HL-60 (cell line): ENCODE measurements at regions not wholly inside any gene's neighbourhood (a gene's known extent, or its start where the extent isn't known, plus 50 kb on each side); places are given as distances from the start of the nearest gene placed in this dataset.

Experiments
- DNase-seq, 2 experiments: peaks; one replicate each; pipeline ENCODE4 v3.0.0-alpha.2; 2010 to 2020; ENCODE audit warnings: low read depth in 1 of 2, low spot score in 1 of 2
- H3K27ac ChIP-seq: fragments of 250-450 bp; sonication (Bioruptor Pico); replicated peaks from 2 replicates; pipeline ENCODE4 v1.5.1; 2020; ENCODE audit warnings: mild to moderate bottlenecking, moderate library complexity
- H3K27me3 ChIP-seq: fragments of 250-450 bp; sonication (Bioruptor Pico); 2 replicates; pipeline ENCODE4 v1.5.1; 2021; ENCODE audit warnings: mild to moderate bottlenecking, moderate library complexity; ENCODE audit not compliant: insufficient read depth, poor library complexity, severe bottlenecking
- H3K4me3 ChIP-seq: replicated peaks from 2 replicates; pipeline ENCODE4 v1.5.1; 2011; ENCODE audit warnings: mild to moderate bottlenecking, control low read depth, low read length; ENCODE audit not compliant: insufficient read depth
- GABPA ChIP-seq: IDR thresholded peaks from 2 replicates; pipeline ENCODE4 v1.6.1; 2012; ENCODE audit warnings: low read depth
- POLR2AphosphoS5 ChIP-seq: IDR thresholded peaks from 2 replicates; pipeline ENCODE4 v1.6.1; 2012; ENCODE audit warnings: low read depth
- SPI1 ChIP-seq: IDR thresholded peaks from 2 replicates; pipeline ENCODE4 v1.6.1; 2012; ENCODE audit warnings: low read depth, mild to moderate bottlenecking, borderline replicate concordance
- TF ChIP-seq, protein P1 (sequence below): IDR thresholded peaks from one replicate; pipeline ENCODE4 v1.5.1; 2011; ENCODE audit warnings: low read length, control low read depth, inconsistent platforms; ENCODE audit not compliant: insufficient read depth
- TF ChIP-seq, protein P2 (sequence below): IDR thresholded peaks from 2 replicates; pipeline ENCODE4 v1.6.1; 2012; ENCODE audit warnings: low read depth; ENCODE audit not compliant: insufficient replicate concordance

DNA sequence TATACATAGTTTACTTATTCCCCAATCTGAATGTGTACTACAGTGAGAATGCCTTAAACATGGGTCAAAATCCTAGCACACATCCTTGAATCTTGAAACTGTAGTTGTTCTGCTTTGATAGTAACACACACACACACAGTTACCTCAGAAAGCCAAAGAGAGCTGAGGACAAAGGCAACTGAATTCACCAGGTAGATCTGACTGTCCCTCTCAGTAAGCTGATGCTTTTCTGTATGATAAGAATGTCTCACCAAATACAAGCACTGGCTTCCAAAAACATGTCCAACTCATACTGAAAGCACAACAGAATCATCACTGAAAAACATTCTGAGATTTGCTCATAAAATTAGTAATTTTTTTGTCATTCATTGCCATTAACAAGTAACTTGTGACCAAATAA is 104.3 kb upstream of the DYNLRB2 start:
- Histone ChIP-seq H3K27me3 (no peaks in the 10 kb centered on the region), H3K4me3 (no peak overlapping the region), H3K27ac (no peak overlapping the region)
- TF ChIP-seq POLR2AphosphoS5 (no peak), GABPA (no peak), SPI1 (no peak)
- TF ChIP-seq, protein P1, sequence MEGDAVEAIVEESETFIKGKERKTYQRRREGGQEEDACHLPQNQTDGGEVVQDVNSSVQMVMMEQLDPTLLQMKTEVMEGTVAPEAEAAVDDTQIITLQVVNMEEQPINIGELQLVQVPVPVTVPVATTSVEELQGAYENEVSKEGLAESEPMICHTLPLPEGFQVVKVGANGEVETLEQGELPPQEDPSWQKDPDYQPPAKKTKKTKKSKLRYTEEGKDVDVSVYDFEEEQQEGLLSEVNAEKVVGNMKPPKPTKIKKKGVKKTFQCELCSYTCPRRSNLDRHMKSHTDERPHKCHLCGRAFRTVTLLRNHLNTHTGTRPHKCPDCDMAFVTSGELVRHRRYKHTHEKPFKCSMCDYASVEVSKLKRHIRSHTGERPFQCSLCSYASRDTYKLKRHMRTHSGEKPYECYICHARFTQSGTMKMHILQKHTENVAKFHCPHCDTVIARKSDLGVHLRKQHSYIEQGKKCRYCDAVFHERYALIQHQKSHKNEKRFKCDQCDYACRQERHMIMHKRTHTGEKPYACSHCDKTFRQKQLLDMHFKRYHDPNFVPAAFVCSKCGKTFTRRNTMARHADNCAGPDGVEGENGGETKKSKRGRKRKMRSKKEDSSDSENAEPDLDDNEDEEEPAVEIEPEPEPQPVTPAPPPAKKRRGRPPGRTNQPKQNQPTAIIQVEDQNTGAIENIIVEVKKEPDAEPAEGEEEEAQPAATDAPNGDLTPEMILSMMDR = no peak
- TF ChIP-seq, protein P2, sequence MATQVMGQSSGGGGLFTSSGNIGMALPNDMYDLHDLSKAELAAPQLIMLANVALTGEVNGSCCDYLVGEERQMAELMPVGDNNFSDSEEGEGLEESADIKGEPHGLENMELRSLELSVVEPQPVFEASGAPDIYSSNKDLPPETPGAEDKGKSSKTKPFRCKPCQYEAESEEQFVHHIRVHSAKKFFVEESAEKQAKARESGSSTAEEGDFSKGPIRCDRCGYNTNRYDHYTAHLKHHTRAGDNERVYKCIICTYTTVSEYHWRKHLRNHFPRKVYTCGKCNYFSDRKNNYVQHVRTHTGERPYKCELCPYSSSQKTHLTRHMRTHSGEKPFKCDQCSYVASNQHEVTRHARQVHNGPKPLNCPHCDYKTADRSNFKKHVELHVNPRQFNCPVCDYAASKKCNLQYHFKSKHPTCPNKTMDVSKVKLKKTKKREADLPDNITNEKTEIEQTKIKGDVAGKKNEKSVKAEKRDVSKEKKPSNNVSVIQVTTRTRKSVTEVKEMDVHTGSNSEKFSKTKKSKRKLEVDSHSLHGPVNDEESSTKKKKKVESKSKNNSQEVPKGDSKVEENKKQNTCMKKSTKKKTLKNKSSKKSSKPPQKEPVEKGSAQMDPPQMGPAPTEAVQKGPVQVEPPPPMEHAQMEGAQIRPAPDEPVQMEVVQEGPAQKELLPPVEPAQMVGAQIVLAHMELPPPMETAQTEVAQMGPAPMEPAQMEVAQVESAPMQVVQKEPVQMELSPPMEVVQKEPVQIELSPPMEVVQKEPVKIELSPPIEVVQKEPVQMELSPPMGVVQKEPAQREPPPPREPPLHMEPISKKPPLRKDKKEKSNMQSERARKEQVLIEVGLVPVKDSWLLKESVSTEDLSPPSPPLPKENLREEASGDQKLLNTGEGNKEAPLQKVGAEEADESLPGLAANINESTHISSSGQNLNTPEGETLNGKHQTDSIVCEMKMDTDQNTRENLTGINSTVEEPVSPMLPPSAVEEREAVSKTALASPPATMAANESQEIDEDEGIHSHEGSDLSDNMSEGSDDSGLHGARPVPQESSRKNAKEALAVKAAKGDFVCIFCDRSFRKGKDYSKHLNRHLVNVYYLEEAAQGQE = no peak
- no peak for DNase-seq

DNA sequence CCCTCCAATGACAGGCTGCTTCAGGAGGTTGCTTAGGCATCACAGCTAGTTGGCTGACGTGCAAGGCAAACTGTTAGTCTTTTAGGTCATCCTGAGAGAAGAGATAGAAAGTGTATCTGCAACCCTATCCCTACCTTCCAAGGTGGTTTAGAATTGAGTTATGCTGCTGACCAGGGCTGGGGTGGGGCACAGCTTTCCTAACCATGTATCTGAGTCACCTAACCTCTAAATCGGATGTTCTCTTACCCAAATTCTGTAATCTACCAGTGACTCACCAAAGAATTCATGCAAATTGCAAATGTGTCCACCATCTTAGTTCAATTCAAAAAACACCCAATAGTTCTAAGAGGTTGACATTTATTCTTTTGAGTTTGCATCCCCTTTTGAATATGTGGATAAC is 107.2 kb upstream of the DYNLRB2 start:
- DNase-seq = no peak

DNA sequence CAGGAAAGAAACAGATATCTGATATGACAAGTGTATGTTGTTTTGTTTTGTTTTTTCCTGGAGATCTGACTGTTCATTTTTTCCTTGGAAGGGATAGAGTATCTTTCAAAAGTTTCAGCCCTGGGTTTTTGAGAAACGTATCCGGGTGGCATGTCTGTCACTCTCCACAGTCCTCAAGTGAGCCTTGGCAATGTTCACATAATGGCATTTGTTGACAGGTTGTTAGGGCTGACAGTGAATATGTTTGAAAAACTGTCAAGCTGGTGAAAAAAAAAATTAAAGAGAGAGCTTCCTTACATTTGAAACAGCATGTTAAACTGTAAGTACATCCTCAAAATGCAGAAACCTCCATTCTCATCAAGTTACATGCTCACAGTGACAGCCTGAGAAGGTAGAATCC is 113.0 kb upstream of the DYNLRB2 start:
- no peak overlapping the region for H3K27ac ChIP-seq
- no peaks in the 10 kb centered on the region for H3K27me3 ChIP-seq
- no peak for DNase-seq
- TF ChIP-seq POLR2AphosphoS5 = no peak
- no peak for TF ChIP-seq SPI1
- no peak for TF ChIP-seq GABPA
- TF ChIP-seq, protein P1 = no peak
- TF ChIP-seq, protein P2 = no peak
- no peak overlapping the region for H3K4me3 ChIP-seq

More for the DNA sequence above, 107.2 kb upstream of the DYNLRB2 start:
- H3K27ac ChIP-seq = no peak overlapping the region
- TF ChIP-seq, protein P2 = no peak
- TF ChIP-seq, protein P1 = no peak
- TF ChIP-seq POLR2AphosphoS5 = no peak
- H3K27me3 ChIP-seq = no peaks in the 10 kb centered on the region
- H3K4me3 ChIP-seq = no peak overlapping the region
